Activated T-helper 2 cell treated with anti-CD3 and anti-CD28 coated beads, Interferon-gamma antibody, Interleukin-2, Interleukin-4, amounts not matched to agents 10 μg/mL and 5 μg/mL and 100 μg/mL, durations not matched to agents 14 hours and 24 hours and 36 hours (primary cell): ENCODE measurements at regions not wholly inside any gene's neighbourhood (a gene's known extent, or its start where the extent isn't known, plus 50 kb on each side); places are given as distances from the start of the nearest gene placed in this dataset.
"Not testable (repeated sequence)": the region's sequence is repeated elsewhere in the genome, so short reads cannot be mapped to it uniquely, and the experiment has no call there.

Experiments used
- DNase-seq: peaks from one replicate; pipeline ENCODE4 v3.0.0; 2021; ENCODE audit warnings: low spot score
- H3K27ac Mint-ChIP-seq: one replicate; pipeline ENCODE4 v1.8.0; 2021; ENCODE audit warnings: mixed read lengths
- H3K27me3 Mint-ChIP-seq: one replicate; pipeline ENCODE4 v1.8.0; 2021; ENCODE audit warnings: low read depth, mixed read lengths
- H3K36me3 Mint-ChIP-seq: one replicate; pipeline ENCODE4 v1.8.0; 2021; ENCODE audit warnings: low read depth, mixed read lengths
- H3K4me1 Mint-ChIP-seq: one replicate; pipeline ENCODE4 v1.8.0; 2021; ENCODE audit warnings: low read depth, mixed read lengths
- H3K4me3 Mint-ChIP-seq: one replicate; pipeline ENCODE4 v1.8.0; 2021; ENCODE audit warnings: low read depth, mild to moderate bottlenecking, moderate library complexity, mixed read lengths
- H3K9me3 Mint-ChIP-seq: one replicate; pipeline ENCODE4 v1.8.0; 2021; ENCODE audit warnings: mixed read lengths
- intact Hi-C: fragments of 100-400 bp; cut with micrococcal nuclease; formaldehyde crosslinking; loops from one replicate; pipeline ENCODE4 v1.15.1; 2023

- H3K9me3 Mint-ChIP-seq = peaks cover 3% of the 10 kb centered on the region
- H3K4me1 Mint-ChIP-seq = no peaks in the 10 kb centered on the region
- DNase-seq = no peak
- no peaks in the 10 kb centered on the region for H3K27me3 Mint-ChIP-seq
- H3K36me3 Mint-ChIP-seq = no peaks in the 10 kb centered on the region
- no peak overlapping the region for H3K4me3 Mint-ChIP-seq
- no peak overlapping the region for H3K27ac Mint-ChIP-seq
- intact Hi-C loops = no loop called here
Measured at GRCh38 chr6:102994866-102995265, 1601.4 kb downstream of the GRIK2 start.

GRCh38 chr6:102986086-102986485 is 1592.6 kb downstream of the GRIK2 start:
- Mint-ChIP-seq H3K4me3 (no peak overlapping the region), H3K4me1 (no peaks in the 10 kb centered on the region), H3K9me3 (peaks cover 5% of the 10 kb centered on the region), H3K27ac (no peak overlapping the region), H3K36me3 (no peaks in the 10 kb centered on the region), H3K27me3 (no peaks in the 10 kb centered on the region)
- DNase-seq = no peak
- intact Hi-C loops = no loop called here

GRCh38 chr6:102984357-102984756 is 1590.8 kb downstream of the GRIK2 start:
- no peaks in the 10 kb centered on the region for H3K36me3 Mint-ChIP-seq
- H3K9me3 Mint-ChIP-seq = peaks cover 9% of the 10 kb centered on the region
- H3K4me3 Mint-ChIP-seq = no peak overlapping the region
- H3K4me1 Mint-ChIP-seq = no peaks in the 10 kb centered on the region
- no peaks in the 10 kb centered on the region for H3K27me3 Mint-ChIP-seq
- intact Hi-C loops = no loop called here
- no peak for DNase-seq
- H3K27ac Mint-ChIP-seq = no peak overlapping the region

- Mint-ChIP-seq H3K4me3 (no peak overlapping the region), H3K27me3 (no peaks in the 10 kb centered on the region), H3K27ac (no peak overlapping the region), H3K4me1 (no peaks in the 10 kb centered on the region), H3K9me3 (peaks cover 19% of the 10 kb centered on the region), H3K36me3 (no peaks in the 10 kb centered on the region)
- intact Hi-C loops = no loop called here
- no peak for DNase-seq
Measured at GRCh38 chr6:102981490-102982015, 1588.0 kb downstream of the GRIK2 start.

- Mint-ChIP-seq H3K27ac (no peak overlapping the region), H3K9me3 (peaks cover 20% of the 10 kb centered on the region), H3K4me1 (no peaks in the 10 kb centered on the region), H3K27me3 (no peaks in the 10 kb centered on the region), H3K36me3 (no peaks in the 10 kb centered on the region), H3K4me3 (no peak overlapping the region)
- no peak for DNase-seq
- intact Hi-C loops = no loop called here
Measured at GRCh38 chr6:102980951-102981350, 1587.4 kb downstream of the GRIK2 start.

GRCh38 chr6:102961902-102962301 is 1568.4 kb downstream of the GRIK2 start:
- Mint-ChIP-seq H3K4me3 (no peak overlapping the region), H3K27me3 (no peaks in the 10 kb centered on the region), H3K36me3 (no peaks in the 10 kb centered on the region), H3K4me1 (no peaks in the 10 kb centered on the region), H3K9me3 (peaks cover 3% of the 10 kb centered on the region), H3K27ac (no peak overlapping the region)
- DNase-seq = no peak
- intact Hi-C loops = no loop called here

- intact Hi-C loops = no loop called here
- H3K4me3 Mint-ChIP-seq = no peak overlapping the region
- no peaks in the 10 kb centered on the region for H3K4me1 Mint-ChIP-seq
- DNase-seq = no peak
- H3K9me3 Mint-ChIP-seq = no peaks in the 10 kb centered on the region
- no peaks in the 10 kb centered on the region for H3K36me3 Mint-ChIP-seq
- no peak overlapping the region for H3K27ac Mint-ChIP-seq
- H3K27me3 Mint-ChIP-seq = no peaks in the 10 kb centered on the region
Measured at GRCh38 chr6:102950967-102951366, 1557.5 kb downstream of the GRIK2 start.

GRCh38 chr6:102944475-102944874 is 1551.0 kb downstream of the GRIK2 start:
- Mint-ChIP-seq H3K4me3 (no peak overlapping the region), H3K4me1 (no peaks in the 10 kb centered on the region), H3K36me3 (no peaks in the 10 kb centered on the region), H3K9me3 (no peaks in the 10 kb centered on the region), H3K27me3 (no peaks in the 10 kb centered on the region), H3K27ac (no peak overlapping the region)
- intact Hi-C loops = no loop called here
- no peak for DNase-seq

- Mint-ChIP-seq H3K9me3 (no peaks in the 10 kb centered on the region), H3K27me3 (no peaks in the 10 kb centered on the region), H3K4me3 (no peak overlapping the region), H3K27ac (no peak overlapping the region), H3K36me3 (no peaks in the 10 kb centered on the region), H3K4me1 (no peaks in the 10 kb centered on the region)
- intact Hi-C loops = no loop called here
- DNase-seq = no peak
Measured at GRCh38 chr6:102942206-102942605, 1548.7 kb downstream of the GRIK2 start.

GRCh38 chr6:102936959-102937358 is 1543.5 kb downstream of the GRIK2 start:
- H3K36me3 Mint-ChIP-seq = no peaks in the 10 kb centered on the region
- no peak overlapping the region for H3K4me3 Mint-ChIP-seq
- intact Hi-C loops = no loop called here
- H3K27me3 Mint-ChIP-seq = no peaks in the 10 kb centered on the region
- H3K4me1 Mint-ChIP-seq = no peaks in the 10 kb centered on the region
- no peaks in the 10 kb centered on the region for H3K9me3 Mint-ChIP-seq
- no peak overlapping the region for H3K27ac Mint-ChIP-seq
- DNase-seq = no peak

GRCh38 chr6:102928109-102928508 is 1534.6 kb downstream of the GRIK2 start:
- Mint-ChIP-seq H3K4me1 (no peaks in the 10 kb centered on the region), H3K27ac (no peak overlapping the region), H3K4me3 (no peak overlapping the region), H3K9me3 (no peaks in the 10 kb centered on the region), H3K27me3 (no peaks in the 10 kb centered on the region), H3K36me3 (no peaks in the 10 kb centered on the region)
- DNase-seq = no peak
- intact Hi-C loops = no loop called here

GRCh38 chr6:102918161-102918560 is 1524.7 kb downstream of the GRIK2 start:
- DNase-seq = no peak
- Mint-ChIP-seq H3K4me3 (no peak overlapping the region), H3K9me3 (peaks cover 16% of the 10 kb centered on the region), H3K36me3 (no peaks in the 10 kb centered on the region), H3K27ac (no peak overlapping the region), H3K4me1 (no peaks in the 10 kb centered on the region), H3K27me3 (no peaks in the 10 kb centered on the region)
- intact Hi-C loops = no loop called here

GRCh38 chr6:102911571-102911970 is 1518.1 kb downstream of the GRIK2 start:
- Mint-ChIP-seq H3K27ac (no peak overlapping the region), H3K27me3 (no peaks in the 10 kb centered on the region), H3K4me1 (no peaks in the 10 kb centered on the region), H3K4me3 (no peak overlapping the region), H3K9me3 (peaks cover 8% of the 10 kb centered on the region), H3K36me3 (no peaks in the 10 kb centered on the region)
- intact Hi-C loops = no loop called here
- DNase-seq = no peak

GRCh38 chr6:102910701-102911139 is 1517.2 kb downstream of the GRIK2 start:
- DNase-seq, H3K4me1 Mint-ChIP-seq, H3K27me3 Mint-ChIP-seq, H3K4me3 Mint-ChIP-seq, intact Hi-C loops, H3K36me3 Mint-ChIP-seq, H3K27ac Mint-ChIP-seq: not testable (repeated sequence)
- H3K9me3 Mint-ChIP-seq = peaks cover 12% of the 10 kb centered on the region
